SKM-1 treated with dmso at 0.1 percent for 144 hours (cell line): ENCODE measurements at regions not wholly inside any gene's neighbourhood (a gene's known extent, or its start where the extent isn't known, plus 50 kb on each side); places are given as distances from the start of the nearest gene placed in this dataset.

Source experiments
- DNase-seq: peaks from one replicate; lab custom pipeline; 2025; ENCODE audit not compliant: unreplicated experiment; lab: John Stamatoyannopoulos, UW

GRCh38 chr7:17158261-17158660 is 140.2 kb upstream of the AHR start:
- DNase-seq, result no peak

- DNase-seq, result no peak
Observed at GRCh38 chr7:17159500-17160037, 138.9 kb upstream of the AHR start.

GRCh38 chr7:17166824-17167379 is 131.6 kb upstream of the AHR start:
- DNase-seq, result no peak

GRCh38 chr7:17168416-17168815 is 130.0 kb upstream of the AHR start:
- DNase-seq, result no peak

- DNase-seq, result no peak
Observed at GRCh38 chr7:17171427-17171826, 127.0 kb upstream of the AHR start.

GRCh38 chr7:17176371-17177032 is 122.0 kb upstream of the AHR start:
- DNase-seq, result no peak

GRCh38 chr7:17178545-17178944 is 119.9 kb upstream of the AHR start:
- no peak for DNase-seq

GRCh38 chr7:17181482-17181881 is 117.0 kb upstream of the AHR start:
- no peak for DNase-seq

- DNase-seq, result no peak
Observed at GRCh38 chr7:17183630-17184328, 114.7 kb upstream of the AHR start.

- DNase-seq, result no peak
Observed at GRCh38 chr7:17184805-17185689, 113.4 kb upstream of the AHR start.

GRCh38 chr7:17185690-17186070 is 112.8 kb upstream of the AHR start:
- peak; percentile 42 for DNase-seq

- no peak for DNase-seq
Observed at GRCh38 chr7:17186745-17187530, 111.5 kb upstream of the AHR start.

- DNase-seq, result no peak
Observed at GRCh38 chr7:17194656-17195055, 103.8 kb upstream of the AHR start.

GRCh38 chr7:17195576-17195975 is 102.9 kb upstream of the AHR start:
- no peak for DNase-seq

GRCh38 chr7:17205910-17206309 is 92.5 kb upstream of the AHR start:
- DNase-seq, result no peak

GRCh38 chr7:17206349-17206905 is 92.0 kb upstream of the AHR start:
- DNase-seq, result no peak

GRCh38 chr7:17207220-17207619 is 91.2 kb upstream of the AHR start:
- DNase-seq, result no peak

GRCh38 chr7:17209101-17209500 is 89.4 kb upstream of the AHR start:
- DNase-seq, result no peak

- DNase-seq, result no peak
Observed at GRCh38 chr7:17211307-17211836, 87.1 kb upstream of the AHR start.

- no peak for DNase-seq
Observed at GRCh38 chr7:17212188-17212587, 86.3 kb upstream of the AHR start.
